ENCODE measurements at regions not wholly inside any gene's neighbourhood (a gene's known extent, or its start where the extent isn't known, plus 50 kb on each side); places are given as distances from the start of the nearest gene placed in this dataset.

- no peak for DNase-seq (ENCODE audit: low read depth)
Observed at GRCh38 chr7:9981742-9982349, 991.8 kb upstream of the PHF14 start.

GRCh38 chr7:9983048-9983447, 990.6 kb upstream of the PHF14 start:
- no peak for DNase-seq (ENCODE audit: low read depth)

DNA sequence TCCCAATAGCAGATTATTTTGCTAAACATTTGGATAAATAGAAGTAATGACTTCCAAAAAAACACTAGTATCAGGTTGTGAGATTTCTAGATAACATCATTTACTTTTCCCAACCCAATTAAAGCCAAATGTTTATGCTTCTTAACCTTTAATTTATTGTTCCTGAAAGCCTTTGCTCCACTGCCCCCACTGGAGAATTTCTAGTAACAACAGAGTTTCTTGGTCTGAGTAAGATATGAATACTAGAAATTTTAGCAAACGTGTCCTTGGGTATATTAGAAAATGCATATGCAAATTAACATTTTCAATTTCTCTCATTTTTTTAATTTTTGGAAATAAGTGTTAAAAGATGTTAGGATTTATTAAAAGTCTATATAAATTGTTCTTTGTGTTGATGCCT, 958.0 kb upstream of the PHF14 start:
- DNase-seq (ENCODE audit: low read depth): no peak

GRCh38 chr7:10022480-10022879, 951.2 kb upstream of the PHF14 start:
- no peak for DNase-seq (ENCODE audit: low read depth)

DNA sequence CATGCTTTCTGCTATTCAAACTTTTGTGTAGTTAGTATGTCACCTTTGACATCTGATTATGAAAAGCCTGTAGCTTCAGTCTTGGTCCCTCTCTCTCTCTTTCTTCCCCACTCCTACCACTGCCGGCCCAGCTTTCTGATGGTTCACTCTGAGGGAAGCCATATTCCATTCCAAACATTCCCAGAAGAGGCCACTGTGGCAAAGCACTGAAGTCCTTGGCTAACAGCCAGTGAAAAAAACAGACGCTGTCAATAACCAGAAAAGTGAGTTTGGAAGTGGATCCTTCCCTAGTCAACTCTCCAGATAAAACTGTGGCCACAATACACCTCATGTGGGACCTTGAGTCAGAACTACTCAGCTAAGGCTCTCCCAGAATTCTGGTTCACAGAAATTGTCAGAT, 950.7 kb upstream of the PHF14 start:
- no peak for DNase-seq (ENCODE audit: low read depth)

DNA sequence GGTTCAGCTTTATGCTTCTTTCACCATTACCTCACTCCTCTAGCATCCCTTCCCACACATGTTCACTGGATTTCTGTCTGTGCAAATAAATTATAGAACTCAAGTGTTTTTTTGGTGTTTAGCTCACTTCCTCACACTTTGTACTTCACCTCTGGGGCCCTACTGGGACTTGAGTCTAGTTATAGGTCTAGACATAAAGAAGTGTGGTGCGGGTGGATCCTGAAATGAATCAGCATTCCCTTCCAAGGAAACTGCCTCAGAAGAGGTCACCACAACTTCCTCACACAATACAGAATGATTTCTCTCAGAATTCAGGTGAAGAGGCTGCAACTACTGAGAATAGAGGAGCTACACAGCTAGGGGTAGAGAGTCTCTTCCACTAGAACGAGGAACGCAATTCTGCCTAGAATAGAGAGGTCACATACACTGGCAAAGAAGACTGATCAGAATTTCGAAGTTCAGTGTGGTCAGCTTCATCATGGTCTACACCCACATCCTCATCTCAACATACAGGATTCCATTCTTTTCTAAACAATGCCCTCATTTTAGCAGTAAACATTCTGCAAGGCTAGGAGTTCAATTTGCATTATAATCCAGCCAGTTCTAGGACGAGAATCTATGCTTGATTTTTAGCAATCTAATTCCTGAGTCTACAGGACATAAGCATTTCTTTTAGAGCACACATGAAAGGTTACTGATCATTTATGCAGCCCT, 938.7 kb upstream of the PHF14 start:
- DNase-seq (ENCODE audit: low read depth): no peak

DNA sequence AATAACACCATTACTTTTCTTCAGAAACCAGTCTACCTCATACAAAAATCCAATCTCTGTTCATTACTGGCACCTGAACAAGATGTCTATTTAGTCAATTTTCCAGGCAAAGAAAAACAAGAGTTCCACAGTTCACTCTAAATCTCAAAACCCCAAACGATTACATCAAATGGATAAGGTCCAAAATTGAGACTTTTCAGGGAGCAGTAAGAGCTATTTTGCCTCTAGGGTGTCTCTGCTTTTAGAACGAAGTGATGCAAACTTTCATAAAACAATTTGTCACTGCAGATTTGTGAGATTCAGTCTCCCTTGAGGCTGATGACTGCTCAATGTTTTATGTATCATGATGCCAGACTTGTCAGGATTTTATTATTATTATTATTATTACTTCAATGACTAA, 937.0 kb upstream of the PHF14 start:
- no peak for DNase-seq (ENCODE audit: low read depth)

GRCh38 chr7:10038351-10038750, 935.3 kb upstream of the PHF14 start:
- DNase-seq (ENCODE audit: low read depth): no peak

DNA sequence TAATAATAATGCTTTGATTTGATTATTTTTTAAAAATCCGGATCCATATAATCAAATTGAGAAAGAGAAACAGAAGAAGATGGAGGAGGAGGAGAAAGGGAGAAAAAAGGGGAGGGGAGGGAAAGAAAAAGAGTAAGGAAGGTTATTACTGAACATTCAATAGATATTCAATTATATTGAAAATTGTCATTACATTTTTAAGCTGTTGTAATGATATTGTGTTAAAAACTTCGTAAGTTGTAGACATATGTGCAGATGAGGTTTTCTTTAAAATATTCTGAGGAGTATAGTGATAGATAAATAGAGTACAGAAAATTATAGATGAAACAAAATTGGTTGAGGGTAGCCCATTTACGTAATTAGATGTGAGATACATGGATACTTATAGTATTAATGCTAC, 933.0 kb upstream of the PHF14 start:
- no peak for DNase-seq (ENCODE audit: low read depth)

DNA sequence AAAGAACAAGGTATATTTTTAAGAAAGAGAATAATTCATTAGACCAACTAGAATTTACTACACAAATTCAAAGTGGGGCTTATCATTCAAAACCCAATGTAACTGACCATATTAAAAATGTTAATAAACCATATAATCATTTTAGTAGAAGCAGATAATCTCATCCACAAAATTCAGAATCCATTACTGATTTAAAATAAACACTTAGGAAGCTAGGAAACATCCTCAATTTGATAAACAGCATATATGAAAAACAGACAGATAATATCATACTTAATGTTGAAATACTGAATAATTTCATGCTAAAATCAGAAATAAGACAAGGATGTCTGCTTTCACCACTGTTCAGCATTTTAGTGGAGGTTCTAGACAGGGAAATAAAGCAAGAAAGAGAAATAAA, 902.8 kb upstream of the PHF14 start:
- no peak for DNase-seq (ENCODE audit: low read depth)

- no peak for DNase-seq (ENCODE audit: low read depth)
Observed at GRCh38 chr7:10075866-10076265, 897.8 kb upstream of the PHF14 start.

- DNase-seq (ENCODE audit: low read depth): no peak
Observed at GRCh38 chr7:10076660-10077300, 896.9 kb upstream of the PHF14 start.

DNA sequence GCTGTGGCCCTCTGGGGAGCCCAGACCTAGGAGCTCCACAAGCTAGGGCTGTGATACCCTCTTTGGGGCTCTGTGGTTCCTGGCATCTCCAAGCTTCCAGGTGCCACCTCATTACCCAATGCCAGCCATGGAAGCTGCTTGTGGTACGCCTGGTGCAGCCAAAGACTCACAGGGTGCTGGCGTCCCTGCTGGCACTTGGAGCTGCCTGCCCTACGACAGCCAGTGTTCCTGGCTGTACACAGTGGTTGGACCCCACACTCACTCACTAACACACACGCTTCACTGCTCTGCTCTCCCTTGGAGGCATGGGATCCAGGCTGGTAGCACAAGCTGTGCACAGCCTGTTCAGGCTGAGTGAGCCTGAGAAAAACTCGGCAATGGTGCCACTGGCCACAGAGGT, 894.1 kb upstream of the PHF14 start:
- DNase-seq (ENCODE audit: low read depth): no peak

DNA sequence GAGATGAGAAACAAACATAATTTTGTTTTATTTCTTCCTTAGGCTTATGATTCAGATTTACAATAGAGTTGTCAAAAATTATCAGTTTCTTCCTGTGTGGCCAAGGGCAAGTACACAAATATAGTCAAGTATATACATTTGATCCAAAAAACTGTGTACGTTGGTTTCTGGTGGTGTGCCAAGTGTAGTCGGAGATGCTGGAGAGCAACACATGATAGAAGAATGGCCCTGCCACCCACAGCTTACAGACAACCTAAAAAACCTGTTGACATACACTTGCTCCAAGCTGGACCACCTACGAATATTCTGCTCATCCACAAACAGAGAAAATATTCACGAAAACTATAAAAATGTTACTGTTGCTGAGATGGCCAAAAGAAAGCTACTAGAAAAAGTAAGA, 890.8 kb upstream of the PHF14 start:
- no peak for DNase-seq (ENCODE audit: low read depth)

GRCh38 chr7:10083766-10084165, 889.9 kb upstream of the PHF14 start:
- no peak for DNase-seq (ENCODE audit: low read depth)

- no peak for DNase-seq (ENCODE audit: low read depth)
Observed at GRCh38 chr7:10085231-10085630, 888.4 kb upstream of the PHF14 start.

DNA sequence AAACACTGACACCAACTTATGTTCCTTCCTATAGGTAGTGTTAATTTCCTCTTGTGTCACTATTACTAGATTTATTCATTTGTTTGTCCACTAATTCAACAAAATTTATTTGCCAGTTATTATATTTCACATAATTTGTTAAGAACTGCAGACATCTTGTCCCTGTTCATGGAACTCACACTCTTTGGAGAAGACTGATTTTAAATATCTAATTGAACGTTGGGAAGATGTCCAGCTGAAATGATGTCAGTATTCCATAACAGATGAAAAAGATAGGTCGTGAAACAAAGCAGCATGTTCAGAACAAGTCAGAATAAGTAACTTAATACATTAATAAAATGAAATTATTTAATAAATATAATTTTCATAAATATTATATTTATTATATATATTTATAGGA, 873.1 kb upstream of the PHF14 start:
- no peak for DNase-seq (ENCODE audit: low read depth)

DNA sequence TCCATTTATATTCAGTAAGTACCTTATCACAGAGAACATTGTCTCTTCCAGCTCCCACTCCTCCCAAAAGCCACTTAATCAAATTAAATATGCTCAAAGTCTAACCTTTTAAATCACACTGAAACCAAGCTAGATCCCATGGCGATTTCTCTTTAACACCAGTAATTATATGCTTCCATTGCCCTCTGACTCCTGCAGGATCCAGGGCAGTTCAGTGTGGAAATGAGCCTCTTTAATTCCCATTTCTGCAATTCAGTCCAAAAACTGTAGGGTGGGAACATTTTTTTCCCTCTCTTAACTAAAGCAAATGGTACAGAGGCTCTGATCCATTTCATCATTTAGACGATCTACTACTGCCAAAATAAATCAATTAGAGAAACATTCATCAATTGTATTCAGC, 872.3 kb upstream of the PHF14 start:
- DNase-seq (ENCODE audit: low read depth): no peak

GRCh38 chr7:10104292-10104691, 869.4 kb upstream of the PHF14 start:
- no peak for DNase-seq (ENCODE audit: low read depth)

DNA sequence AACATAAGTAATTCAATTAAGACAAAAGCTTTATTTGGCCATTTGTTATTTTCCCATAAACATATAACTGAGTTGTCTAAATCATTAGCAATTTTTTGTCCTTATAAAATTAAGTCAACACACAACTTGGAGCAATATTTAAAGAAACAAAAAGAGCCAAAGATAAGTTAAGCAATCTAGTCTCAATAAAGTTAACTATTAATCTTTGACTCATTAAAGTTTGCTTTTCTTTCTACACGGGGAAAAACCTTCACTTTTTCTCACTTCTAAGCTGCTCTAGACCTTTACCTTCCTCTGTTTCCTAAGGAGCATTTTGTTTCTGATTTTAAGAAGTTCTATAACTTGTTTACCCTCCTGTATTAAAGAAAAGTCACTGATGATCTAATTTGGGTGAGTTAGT, 867.1 kb upstream of the PHF14 start:
- no peak for DNase-seq (ENCODE audit: low read depth)

GRCh38 chr7:10116511-10116910, 857.2 kb upstream of the PHF14 start:
- no peak for DNase-seq (ENCODE audit: low read depth)

DNA sequence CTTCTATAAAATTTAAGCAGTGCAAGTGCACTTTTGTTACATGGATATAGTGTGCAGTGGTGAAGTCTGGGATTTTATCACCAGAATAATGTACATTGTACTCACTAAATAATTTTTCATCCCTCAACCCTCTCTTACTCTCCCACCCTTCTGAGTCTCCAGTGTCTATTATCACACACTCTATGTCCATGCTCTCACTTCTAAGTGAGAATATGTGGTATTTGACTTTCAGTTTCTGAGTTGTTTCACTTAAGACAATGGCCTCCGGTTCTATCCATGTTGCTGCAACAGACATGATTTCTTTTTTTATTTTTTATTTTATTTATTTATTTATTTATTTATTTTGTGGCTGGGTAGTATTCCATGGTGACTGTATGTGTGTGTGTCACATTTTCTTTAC, 855.9 kb upstream of the PHF14 start:
- DNase-seq (ENCODE audit: low read depth): no peak

- DNase-seq (ENCODE audit: low read depth): no peak
Observed at GRCh38 chr7:10120936-10121335, 852.7 kb upstream of the PHF14 start.

- no peak for DNase-seq (ENCODE audit: low read depth)
Observed at GRCh38 chr7:10121631-10122030, 852.0 kb upstream of the PHF14 start.
